Loucy (cell line): ENCODE measurements at regions not wholly inside any gene's neighbourhood (a gene's known extent, or its start where the extent isn't known, plus 50 kb on each side); places are given as distances from the start of the nearest gene placed in this dataset.
A peak's percentile ranks its signal among the peaks of the same experiment; 100 is the strongest.

Experiments used
- H2AFZ ChIP-seq: fragments of 200-600 bp; sonication (generic); 2 replicates; pipeline ENCODE4 v1.6.0; 2016; ENCODE audit warnings: antibody characterized with exemption, mild to moderate bottlenecking, low read length, moderate library complexity
- H3F3A ChIP-seq: fragments of 200-600 bp; 2 replicates; pipeline ENCODE4 v1.6.0; 2016; ENCODE audit warnings: antibody characterized with exemption, low read depth, mild to moderate bottlenecking
- H3K27me3 ChIP-seq: fragments of 200-600 bp; sonication (generic); 2 replicates; pipeline ENCODE4 v1.6.1; 2014; ENCODE audit warnings: low read length, mild to moderate bottlenecking; ENCODE audit not compliant: insufficient read depth, poor library complexity, severe bottlenecking
- H3K36me3 ChIP-seq: fragments of 200-600 bp; sonication (generic); 2 replicates; pipeline ENCODE4 v1.6.1; 2016; ENCODE audit warnings: low read length; ENCODE audit not compliant: insufficient read depth
- H3K4me1 ChIP-seq: fragments of 200-600 bp; sonication (generic); 2 replicates; pipeline ENCODE4 v1.5.1; 2014; ENCODE audit warnings: low read length, mild to moderate bottlenecking; ENCODE audit not compliant: insufficient read depth, poor library complexity, severe bottlenecking
- H3K4me2 ChIP-seq: fragments of 200-600 bp; sonication (generic); 2 replicates; pipeline ENCODE4 v1.6.0; 2014; ENCODE audit warnings: antibody characterized with exemption, low read length, low read depth, mild to moderate bottlenecking; ENCODE audit not compliant: poor library complexity, severe bottlenecking
- H3K4me3 ChIP-seq: fragments of 200-600 bp; sonication (generic); 2 replicates; pipeline ENCODE4 v1.5.1; 2014; ENCODE audit warnings: low read length, mild to moderate bottlenecking, mixed read lengths; ENCODE audit not compliant: poor library complexity, severe bottlenecking
- H3K79me2 ChIP-seq: fragments of 200-600 bp; sonication (generic); 2 replicates; pipeline ENCODE4 v1.6.1; 2014; ENCODE audit warnings: low read length; ENCODE audit not compliant: insufficient read depth
- H3K9ac ChIP-seq: fragments of 200-600 bp; sonication (generic); 2 replicates; pipeline ENCODE4 v1.6.0; 2014; ENCODE audit warnings: mild to moderate bottlenecking, low read depth, low read length, moderate library complexity; ENCODE audit not compliant: poor library complexity, severe bottlenecking
- H3K9me2 ChIP-seq: fragments of 200-600 bp; sonication (generic); replicated peaks from 2 replicates; pipeline ENCODE4 v1.6.1; 2016; ENCODE audit warnings: low read depth, low read length, mixed read lengths
- H3K9me3 ChIP-seq: fragments of 200-600 bp; sonication (generic); 2 replicates; pipeline ENCODE4 v1.6.1; 2014; ENCODE audit warnings: mild to moderate bottlenecking, antibody characterized with exemption, low read length, low read depth; ENCODE audit not compliant: insufficient read depth
- H4K20me1 ChIP-seq: fragments of 200-600 bp; sonication (generic); 2 replicates; pipeline ENCODE4 v1.6.0; 2014; ENCODE audit warnings: antibody characterized with exemption, low read length, mild to moderate bottlenecking; ENCODE audit not compliant: insufficient read depth, poor library complexity, severe bottlenecking
- EZH2phosphoT487 ChIP-seq: fragments of 200-600 bp; IDR thresholded peaks from 2 replicates; pipeline ENCODE4 v1.6.1; 2018; ENCODE audit warnings: antibody characterized with exemption, mild to moderate bottlenecking, moderate library complexity, borderline replicate concordance
- TF ChIP-seq, protein P1 (sequence below): fragments of 200-600 bp; sonication (generic); conservative IDR thresholded peaks from 2 replicates; pipeline ENCODE4 v1.5.1; 2014; ENCODE audit warnings: mild to moderate bottlenecking, antibody characterized with exemption, low read length

DNA sequence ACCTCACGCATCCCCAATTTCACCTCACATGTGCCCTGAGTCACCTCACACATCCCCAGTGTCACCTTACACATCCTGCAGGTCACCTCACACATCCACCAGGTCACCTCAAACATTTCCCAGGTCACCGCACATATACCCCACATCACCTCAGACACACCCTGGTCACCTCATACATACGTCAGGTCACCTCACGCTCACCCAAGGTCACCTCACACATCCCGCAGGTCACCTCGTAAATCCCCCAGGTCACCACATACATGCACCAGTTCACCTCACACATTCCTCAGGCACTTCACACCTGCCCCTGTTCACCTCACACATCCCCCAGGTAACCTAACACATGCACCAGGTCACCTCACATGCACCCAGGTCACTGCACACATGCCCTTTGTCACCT, 864.0 kb downstream of the TMEM121 start:
- H3K9me2 ChIP-seq, result no peaks in the 10 kb centered on the region
- H3K36me3 ChIP-seq, result no peaks in the 10 kb centered on the region
- peaks cover 45% of the 10 kb centered on the region for H3K4me1 ChIP-seq
- H3K27me3 ChIP-seq, result no peaks in the 10 kb centered on the region
- no peaks in the 10 kb centered on the region; the same call in 1 of the 2 replicates for H3F3A ChIP-seq
- no peak overlapping the region for H3K4me2 ChIP-seq
- H3K79me2 ChIP-seq, result peaks cover 60% of the 10 kb centered on the region
- H3K9me3 ChIP-seq, result no peaks in the 10 kb centered on the region
- H2AFZ ChIP-seq, result no peak overlapping the region
- H4K20me1 ChIP-seq, result peaks cover 9% of the 10 kb centered on the region
- no peak overlapping the region for H3K9ac ChIP-seq
- TF ChIP-seq, protein P1, sequence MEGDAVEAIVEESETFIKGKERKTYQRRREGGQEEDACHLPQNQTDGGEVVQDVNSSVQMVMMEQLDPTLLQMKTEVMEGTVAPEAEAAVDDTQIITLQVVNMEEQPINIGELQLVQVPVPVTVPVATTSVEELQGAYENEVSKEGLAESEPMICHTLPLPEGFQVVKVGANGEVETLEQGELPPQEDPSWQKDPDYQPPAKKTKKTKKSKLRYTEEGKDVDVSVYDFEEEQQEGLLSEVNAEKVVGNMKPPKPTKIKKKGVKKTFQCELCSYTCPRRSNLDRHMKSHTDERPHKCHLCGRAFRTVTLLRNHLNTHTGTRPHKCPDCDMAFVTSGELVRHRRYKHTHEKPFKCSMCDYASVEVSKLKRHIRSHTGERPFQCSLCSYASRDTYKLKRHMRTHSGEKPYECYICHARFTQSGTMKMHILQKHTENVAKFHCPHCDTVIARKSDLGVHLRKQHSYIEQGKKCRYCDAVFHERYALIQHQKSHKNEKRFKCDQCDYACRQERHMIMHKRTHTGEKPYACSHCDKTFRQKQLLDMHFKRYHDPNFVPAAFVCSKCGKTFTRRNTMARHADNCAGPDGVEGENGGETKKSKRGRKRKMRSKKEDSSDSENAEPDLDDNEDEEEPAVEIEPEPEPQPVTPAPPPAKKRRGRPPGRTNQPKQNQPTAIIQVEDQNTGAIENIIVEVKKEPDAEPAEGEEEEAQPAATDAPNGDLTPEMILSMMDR, result no peak
- no peak overlapping the region for H3K4me3 ChIP-seq

DNA sequence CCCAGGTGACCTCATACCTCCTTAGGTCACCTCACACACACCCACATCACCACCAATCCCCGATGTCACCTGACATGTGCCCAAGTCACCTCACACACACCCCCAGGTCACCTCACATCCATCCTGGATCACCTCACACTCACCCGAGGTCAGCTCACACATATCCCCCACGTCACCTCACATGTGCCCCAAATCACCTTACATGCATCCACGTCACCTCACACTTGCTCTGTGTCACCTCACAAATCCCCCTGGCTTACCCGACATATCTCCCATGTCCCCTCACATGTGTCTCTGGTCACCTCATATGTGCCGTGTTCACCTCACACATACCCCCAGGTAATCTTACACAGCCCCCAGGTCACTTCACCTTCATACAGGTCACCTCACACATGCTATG, 864.6 kb downstream of the TMEM121 start:
- Histone ChIP-seq H3K27me3 (no peaks in the 10 kb centered on the region), H3K36me3 (no peaks in the 10 kb centered on the region), H3K79me2 (peaks cover 66% of the 10 kb centered on the region)

DNA sequence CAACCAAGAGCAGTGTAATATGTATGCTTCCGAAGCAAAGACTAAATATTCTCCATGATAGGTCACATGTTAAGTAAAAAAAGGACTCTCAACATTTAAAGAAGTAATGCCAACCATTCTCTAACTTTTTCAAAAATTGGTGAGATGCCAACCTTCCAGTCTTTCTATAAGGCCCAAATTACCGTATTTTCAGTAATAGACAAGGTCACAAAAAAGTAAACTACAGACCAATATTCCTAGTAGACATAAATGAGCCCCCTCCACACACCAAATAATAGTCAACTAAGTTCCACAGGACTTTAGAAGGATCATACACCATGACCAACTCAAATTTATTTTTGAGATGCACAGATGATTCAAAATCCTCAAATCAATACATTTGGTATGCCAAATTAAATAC, 867.4 kb downstream of the TMEM121 start:
- H3K9me3 ChIP-seq, result no peaks in the 10 kb centered on the region
- peaks cover 64% of the 10 kb centered on the region for H3K4me1 ChIP-seq
- H3K4me3 ChIP-seq, result peak overlapping the region; percentile 68
- no peaks in the 10 kb centered on the region for H3K36me3 ChIP-seq
- H4K20me1 ChIP-seq, result peaks cover 9% of the 10 kb centered on the region
- TF ChIP-seq, protein P1, result no peak
- no peak for TF ChIP-seq EZH2phosphoT487
- H3K9me2 ChIP-seq, result no peaks in the 10 kb centered on the region
- no peaks in the 10 kb centered on the region for H3K27me3 ChIP-seq
- no peaks in the 10 kb centered on the region; the same call in 1 of the 2 replicates for H3F3A ChIP-seq
- H3K79me2 ChIP-seq, result peaks cover 86% of the 10 kb centered on the region
- H2AFZ ChIP-seq, result no peak overlapping the region
- no peak overlapping the region for H3K9ac ChIP-seq
- peak overlapping the region; percentile 88 for H3K4me2 ChIP-seq

More for the DNA sequence above, 864.6 kb downstream of the TMEM121 start:
- TF ChIP-seq, protein P1, result no peak
- TF ChIP-seq EZH2phosphoT487, result no peak
- no peaks in the 10 kb centered on the region for H3K9me2 ChIP-seq
- no peak overlapping the region for H3K4me2 ChIP-seq
- peaks cover 51% of the 10 kb centered on the region for H3K4me1 ChIP-seq
- no peak overlapping the region for H3K4me3 ChIP-seq
- H3F3A ChIP-seq, result no peaks in the 10 kb centered on the region; the same call in 1 of the 2 replicates
- H3K9me3 ChIP-seq, result no peaks in the 10 kb centered on the region
- peaks cover 9% of the 10 kb centered on the region for H4K20me1 ChIP-seq
- H3K9ac ChIP-seq, result no peak overlapping the region
- H2AFZ ChIP-seq, result no peak overlapping the region
